IMR-90 (cell line): ENCODE measurements at regions not wholly inside any gene's neighbourhood (a gene's known extent, or its start where the extent isn't known, plus 50 kb on each side); places are given as distances from the start of the nearest gene placed in this dataset.

Experiments used
- ATAC-seq: fragments of 200-7000 bp; cut with Tn5 transposase; 2 replicates; pipeline ENCODE4 v1.9.1; 2020; ENCODE audit warnings: low read depth, mild to moderate bottlenecking, moderate library complexity
- BruUV-seq: library from RNA; stranded (reverse); fragments of 400-500 nt; replicated peaks from 2 replicates; lab custom pipeline; 2021; lab: Mats Ljungman, UMichigan
- CTCF ChIA-PET: fragments of 300-600 bp; formaldehyde crosslinking; extraction: SDS; loops from one replicate; lab custom pipeline; 2021; ENCODE audit warnings: antibody characterized with exemption; lab: Yijun Ruan, JAX
- POLR2A ChIA-PET: fragments of 300-600 bp; sonication (Branson Sonifier 250); formaldehyde crosslinking; loops from one replicate; lab custom pipeline; 2022; ENCODE audit warnings: antibody characterized with exemption; ENCODE audit not compliant: unreplicated experiment; lab: Charles Lee
- DNase-seq: peaks from one replicate; pipeline ENCODE4 v3.0.0; 2013
- H2AFZ ChIP-seq: replicated peaks from 2 replicates; pipeline ENCODE3; 2013; ENCODE audit warnings: low read length, mild to moderate bottlenecking; ENCODE audit not compliant: poor library complexity
- H2AK5ac ChIP-seq: 2 replicates; pipeline ENCODE4 v1.6.1; 2013; ENCODE audit warnings: low read depth, low read length, inconsistent platforms
- H2AK9ac ChIP-seq: replicated peaks from 2 replicates; pipeline ENCODE3; 2013; ENCODE audit warnings: mild to moderate bottlenecking, low read depth, low read length, moderate library complexity; ENCODE audit not compliant: poor library complexity
- H2BK120ac ChIP-seq: 2 replicates; pipeline ENCODE4 v1.6.1; 2013; ENCODE audit warnings: low read depth, low read length, inconsistent platforms
- H2BK15ac ChIP-seq: 3 replicates; pipeline ENCODE4 v1.6.1; 2013; ENCODE audit warnings: low read depth, low read length, inconsistent platforms
- H2BK20ac ChIP-seq: 2 replicates; pipeline ENCODE4 v1.6.1; 2013; ENCODE audit warnings: low read depth, mild to moderate bottlenecking, inconsistent platforms, low read length, moderate library complexity
- H2BK5ac ChIP-seq: 2 replicates; pipeline ENCODE4 v1.6.1; 2013; ENCODE audit warnings: mild to moderate bottlenecking, low read depth, low read length, inconsistent platforms; ENCODE audit not compliant: poor library complexity, severe bottlenecking
- H3K14ac ChIP-seq: replicated peaks from 2 replicates; pipeline ENCODE4 v1.6.1; 2013; ENCODE audit warnings: low read depth, low read length, inconsistent platforms
- H3K18ac ChIP-seq: 2 replicates; pipeline ENCODE4 v1.6.1; 2013; ENCODE audit warnings: low read depth, low read length, control low read depth
- H3K23ac ChIP-seq: 2 replicates; pipeline ENCODE4 v1.6.1; 2013; ENCODE audit warnings: low read depth, low read length, inconsistent platforms
- H3K27ac ChIP-seq: 2 replicates; pipeline ENCODE4 v1.5.1; 2013; ENCODE audit warnings: mild to moderate bottlenecking, control low read depth, low read length; ENCODE audit not compliant: insufficient read depth
- H3K27me3 ChIP-seq: 2 replicates; pipeline ENCODE4 v1.6.1; 2013; ENCODE audit warnings: low read length; ENCODE audit not compliant: control insufficient read depth, insufficient read depth
- H3K36me3 ChIP-seq: 2 replicates; pipeline ENCODE4 v1.6.1; 2013; ENCODE audit warnings: low read length, mixed read lengths; ENCODE audit not compliant: control insufficient read depth, insufficient read depth
- H3K4ac ChIP-seq: 2 replicates; pipeline ENCODE4 v1.6.1; 2013; ENCODE audit warnings: low read depth, low read length, inconsistent platforms
- H3K4me1 ChIP-seq: 2 replicates; pipeline ENCODE4 v1.6.1; 2013; ENCODE audit warnings: low read length, mixed read lengths; ENCODE audit not compliant: control insufficient read depth, insufficient read depth
- H3K4me2 ChIP-seq: 2 replicates; pipeline ENCODE4 v1.6.1; 2013; ENCODE audit warnings: low read depth, mild to moderate bottlenecking, control low read depth, low read length, moderate library complexity
- H3K4me3 ChIP-seq: 2 replicates; pipeline ENCODE4 v1.5.1; 2013; ENCODE audit warnings: low read depth, mild to moderate bottlenecking, control low read depth, low read length, moderate library complexity; ENCODE audit not compliant: insufficient read depth
- H3K56ac ChIP-seq: 2 replicates; pipeline ENCODE4 v1.6.1; 2013; ENCODE audit warnings: low read length, inconsistent platforms; ENCODE audit not compliant: insufficient read depth; ENCODE audit errors: extremely low read depth
- H3K79me1 ChIP-seq, 2 experiments: 2 replicates each; pipeline ENCODE4 v1.6.1; 2013; ENCODE audit warnings: low read length in 2 of 2, inconsistent platforms in 1 of 2, low read depth in 1 of 2
- H3K9ac ChIP-seq: 2 replicates; pipeline ENCODE4 v1.6.1; 2013; ENCODE audit warnings: low read depth, low read length, control low read depth
- H3K9me1 ChIP-seq: 2 replicates; pipeline ENCODE4 v1.6.1; 2013; ENCODE audit warnings: low read length, inconsistent platforms; ENCODE audit not compliant: insufficient read depth
- H3K9me3 ChIP-seq: 2 replicates; pipeline ENCODE4 v1.6.1; 2013; ENCODE audit warnings: low read length; ENCODE audit not compliant: control insufficient read depth, insufficient read depth
- H4K20me1 ChIP-seq: 2 replicates; pipeline ENCODE4 v1.6.1; 2013; ENCODE audit warnings: low read length, inconsistent platforms; ENCODE audit not compliant: insufficient read depth
- H4K5ac ChIP-seq: 2 replicates; pipeline ENCODE4 v1.6.1; 2013; ENCODE audit warnings: mild to moderate bottlenecking, low read depth, low read length, control low read depth
- H4K8ac ChIP-seq, 2 experiments: 2 replicates each; pipeline ENCODE4 v1.6.1; 2013; ENCODE audit warnings: low read depth in 2 of 2, low read length in 2 of 2, control low read depth in 1 of 2, inconsistent platforms in 1 of 2
- H4K91ac ChIP-seq: 2 replicates; pipeline ENCODE4 v1.6.1; 2013; ENCODE audit warnings: low read depth, low read length, inconsistent platforms; ENCODE audit not compliant: insufficient read depth
- CEBPB ChIP-seq: IDR thresholded peaks from 2 replicates; pipeline ENCODE4 v1.6.1; 2012; ENCODE audit warnings: low read depth, low read length, improper control_type of control experiment
- CTCF ChIP-seq: conservative IDR thresholded peaks from 2 replicates; pipeline ENCODE4 v1.5.1; 2012; ENCODE audit warnings: mild to moderate bottlenecking, low read depth, low read length, improper control_type of control experiment
- ELK1 ChIP-seq: fragments of 150-350 bp; IDR thresholded peaks from 2 replicates; pipeline ENCODE4 v1.6.1; 2016; ENCODE audit warnings: low read depth, mild to moderate bottlenecking, low read length, moderate library complexity, borderline replicate concordance
- FOS ChIP-seq: fragments of 150-350 bp; IDR thresholded peaks from 2 replicates; pipeline ENCODE4 v1.6.1; 2016; ENCODE audit warnings: low read depth, low read length
- MAFK ChIP-seq: IDR thresholded peaks from 2 replicates; pipeline ENCODE4 v1.6.1; 2012; ENCODE audit warnings: low read depth, low read length, improper control_type of control experiment
- MAZ ChIP-seq: IDR thresholded peaks from 2 replicates; pipeline ENCODE4 v1.6.1; 2012; ENCODE audit warnings: low read depth, mild to moderate bottlenecking, low read length, improper control_type of control experiment, moderate library complexity, borderline replicate concordance
- MXI1 ChIP-seq: IDR thresholded peaks from 2 replicates; pipeline ENCODE4 v1.6.1; 2012; ENCODE audit warnings: low read depth, mild to moderate bottlenecking, low read length, moderate library complexity, borderline replicate concordance
- POLR2A ChIP-seq: IDR thresholded peaks from 2 replicates; pipeline ENCODE4 v1.6.1; 2012; ENCODE audit warnings: mild to moderate bottlenecking, low read depth, low read length
- RAD21 ChIP-seq: IDR thresholded peaks from 2 replicates; pipeline ENCODE4 v1.6.1; 2012; ENCODE audit warnings: low read length, improper control_type of control experiment
- RCOR1 ChIP-seq: IDR thresholded peaks from 2 replicates; pipeline ENCODE4 v1.6.1; 2012; ENCODE audit warnings: mild to moderate bottlenecking, low read length, improper control_type of control experiment; ENCODE audit not compliant: insufficient replicate concordance
- RFX5 ChIP-seq: IDR thresholded peaks from 2 replicates; pipeline ENCODE4 v1.8.0; 2012; ENCODE audit warnings: low read depth, mild to moderate bottlenecking, low read length, moderate library complexity
- SMC3 ChIP-seq: fragments of 150-350 bp; IDR thresholded peaks from 2 replicates; pipeline ENCODE4 v1.6.1; 2016; ENCODE audit warnings: low read depth, mild to moderate bottlenecking, antibody characterized with exemption, low read length, moderate library complexity
- WGBS, 2 experiments: methylation state at CpG; one replicate each; pipeline versions ENCODE4 v1.1.5 to v1.1.7; 2013; ENCODE audit warnings: missing lambda C conversion rate in 2 of 2; ENCODE audit not compliant: insufficient read length in 1 of 2; ENCODE audit errors: extremely low coverage in 2 of 2; 5-methylcytosine and 5-hydroxymethylcytosine counted together
- dilution Hi-C: fragments of 300-500 bp; cut with HindIII; formaldehyde crosslinking; loops from one replicate; pipeline ENCODE4 v1.14.3; 2018; ENCODE audit warnings: low sequenced_read_pairs; ENCODE audit not compliant: unreplicated experiment
- in situ Hi-C: fragments of 300-500 bp; cut with MboI; formaldehyde crosslinking; loops from 3 replicates; pipeline ENCODE4 v1.14.3; 2019; ENCODE audit warnings: low sequenced_read_pairs, inconsistent platforms, mixed read lengths
- intact Hi-C: fragments of 100-400 bp; cut with micrococcal nuclease; formaldehyde crosslinking; loops from 2 replicates; pipeline ENCODE4 v1.10.0; 2022
- TF ChIP-seq, protein P1 (sequence below): fragments of 150-350 bp; IDR thresholded peaks from 2 replicates; pipeline ENCODE4 v1.6.1; 2017; ENCODE audit warnings: mild to moderate bottlenecking, antibody characterized with exemption, low read length, low read depth

- TF ChIP-seq CTCF = no peak
Measured at GRCh38 chr5:154653764-154654485, 101.3 kb upstream of the LARP1 start (continued).

DNA sequence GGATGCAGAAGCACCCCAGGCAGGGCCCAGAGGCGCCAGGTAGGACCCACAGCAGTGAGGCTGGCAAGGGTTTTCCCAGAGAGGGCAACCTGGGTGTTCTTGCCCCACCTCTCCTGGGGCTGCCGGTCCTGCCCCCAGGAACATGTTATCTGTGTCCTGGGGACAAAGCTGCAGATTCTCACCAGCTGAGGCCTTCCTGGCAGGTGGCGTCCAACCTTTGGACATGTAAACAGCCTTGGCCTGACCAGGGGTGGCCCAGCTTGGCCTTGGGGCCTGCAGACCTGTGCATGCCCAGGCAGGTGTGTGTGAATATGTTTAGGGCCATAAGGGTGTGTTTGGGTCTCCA is 101.8 kb upstream of the LARP1 start:
- dilution Hi-C loops (no loop called here), in situ Hi-C loops (no loop called here), intact Hi-C loops (loop anchor here (5.0 kb wide), 1 partner anchor 269 kb away; no protein-coding TSS in a partner anchor)
- no peak for DNase-seq
- Histone ChIP-seq H2BK20ac (no peak overlapping the region), H2AFZ (no peak overlapping the region), H2BK120ac (no peak overlapping the region), H2BK5ac (no peak overlapping the region), H3K4me3 (no peak overlapping the region), H4K20me1 (no peaks in the 10 kb centered on the region), H4K8ac (no peak overlapping the region), H3K9ac (no peak overlapping the region), H3K14ac (no peak overlapping the region), H3K27ac (no peak overlapping the region), H3K56ac (no peak overlapping the region), H3K36me3 (no peaks in the 10 kb centered on the region), H3K27me3 (peaks cover under 1% of the 10 kb centered on the region; the same call in 1 of the 2 replicates), H2AK5ac (no peak overlapping the region), H3K9me3 (no peaks in the 10 kb centered on the region), H3K79me1 (no peaks in the 10 kb centered on the region), H3K23ac (no peak overlapping the region), H3K4ac (no peak overlapping the region), H3K4me2 (no peak overlapping the region), H4K5ac (no peak overlapping the region), H3K18ac (no peak overlapping the region), H4K91ac (no peak overlapping the region), H2AK9ac (peak overlapping the region; percentile 82), H2BK15ac (no peak overlapping the region), H3K9me1 (no peaks in the 10 kb centered on the region), H3K4me1 (peaks cover 4% of the 10 kb centered on the region; the same call in 1 of the 2 replicates)
- no TSS peak for BruUV-seq
- CTCF ChIA-PET = interaction anchor here (0.9 kb wide), 1 partner anchor 150 kb away, joined by 3 read pairs; no protein-coding TSS in a partner anchor
- ATAC-seq = no peak
- WGBS, 2 experiments = 100% methylated on average over 1 of the region's 3 CpGs; no CpG with 5 or more reads in 1 of the 2 experiments
- POLR2A ChIA-PET = no interaction called here
- TF ChIP-seq RCOR1 (no peak), RAD21 (no peak), FOS (no peak), SMC3 (no peak), CEBPB (no peak), MAFK (no peak), MXI1 (no peak), MAZ (no peak), RFX5 (no peak), ELK1 (no peak), POLR2A (no peak)
- TF ChIP-seq, protein P1, sequence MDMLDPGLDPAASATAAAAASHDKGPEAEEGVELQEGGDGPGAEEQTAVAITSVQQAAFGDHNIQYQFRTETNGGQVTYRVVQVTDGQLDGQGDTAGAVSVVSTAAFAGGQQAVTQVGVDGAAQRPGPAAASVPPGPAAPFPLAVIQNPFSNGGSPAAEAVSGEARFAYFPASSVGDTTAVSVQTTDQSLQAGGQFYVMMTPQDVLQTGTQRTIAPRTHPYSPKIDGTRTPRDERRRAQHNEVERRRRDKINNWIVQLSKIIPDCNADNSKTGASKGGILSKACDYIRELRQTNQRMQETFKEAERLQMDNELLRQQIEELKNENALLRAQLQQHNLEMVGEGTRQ = no peak
